ENCODE measurements at regions not wholly inside any gene's neighbourhood (a gene's known extent, or its start where the extent isn't known, plus 50 kb on each side); places are given as distances from the start of the nearest gene placed in this dataset.

- no peak for TF ChIP-seq MAX (IDR thresholded peaks at IDR 0.05)
- no peak for TF ChIP-seq ZBTB7A (IDR thresholded peaks at IDR 0.05; ENCODE audit: low read depth)
- no peak for TF ChIP-seq NFIC (IDR thresholded peaks at IDR 0.05)
- no peak for TF ChIP-seq YY1 (IDR thresholded peaks at IDR 0.05; ENCODE audit: low read depth)
- TF ChIP-seq TAF1 (IDR thresholded peaks at IDR 0.05; ENCODE audit: low read depth) = no peak
Observed at GRCh38 chr5:91928754-91929521, 545.8 kb upstream of the ARRDC3 start.
